Esophagus (tissue), 2 donors: ENCODE measurements at regions not wholly inside any gene's neighbourhood (a gene's known extent, or its start where the extent isn't known, plus 50 kb on each side); places are given as distances from the start of the nearest gene placed in this dataset.

Source experiments
- H3K27ac ChIP-seq, 2 donors: one replicate each; pipeline ENCODE4 v1.5.1; 2013; ENCODE audit warnings: low read depth in 2 of 2, mild to moderate bottlenecking in 2 of 2, inconsistent platforms in 1 of 2, low read length in 1 of 2, moderate library complexity in 1 of 2
- H3K27me3 ChIP-seq, 2 donors: one replicate each; pipeline ENCODE4 v1.6.1; 2013; ENCODE audit warnings: low read length in 2 of 2, control low read depth in 1 of 2, mild to moderate bottlenecking in 1 of 2; ENCODE audit not compliant: insufficient read depth in 2 of 2, control insufficient read depth in 1 of 2
- H3K36me3 ChIP-seq, 2 donors: one replicate each; pipeline ENCODE4 v1.6.1; 2013; ENCODE audit warnings: low read length in 1 of 2; ENCODE audit not compliant: control insufficient read depth in 2 of 2, insufficient read depth in 2 of 2
- H3K4me1 ChIP-seq, 2 donors: one replicate each; pipeline ENCODE4 v1.6.1; 2013; ENCODE audit warnings: low read length in 1 of 2; ENCODE audit not compliant: control insufficient read depth in 2 of 2, insufficient read depth in 2 of 2
- H3K4me3 ChIP-seq, 2 donors: one replicate each; pipeline ENCODE4 v1.5.1; 2013; ENCODE audit warnings: low read length in 2 of 2, mild to moderate bottlenecking in 2 of 2, low read depth in 1 of 2, moderate library complexity in 1 of 2
- H3K9me3 ChIP-seq, 2 donors: one replicate each; pipeline ENCODE4 v1.6.1; 2013; ENCODE audit warnings: mild to moderate bottlenecking in 2 of 2, low read depth in 1 of 2, low read length in 1 of 2, moderate library complexity in 1 of 2; ENCODE audit not compliant: control insufficient read depth in 2 of 2, insufficient read depth in 1 of 2
- WGBS, 2 donors: extraction: QIAGEN DNeasy Blood & Tissue Kit; methylation state at CpG; one replicate each; pipeline ENCODE4 v1.1.7; 2013; 5-methylcytosine and 5-hydroxymethylcytosine counted together
- donor health status: healthy with polysubstance abuse.
- donor health status: Bipolar disorder and iron deficiency.

GRCh38 chr20:52532674-52533073 lies 341.1 kb upstream of the ZFP64 start:
- Histone ChIP-seq H3K4me3 (no peak overlapping the region), H3K27ac (no peak overlapping the region), H3K36me3 (no peaks in the 10 kb centered on the region), H3K9me3 (no peaks in the 10 kb centered on the region), H3K4me1 (no peaks in the 10 kb centered on the region), H3K27me3 (peaks cover 0 to 8% of the 10 kb centered on the region in 2 donors)
- 79 to 80% methylated on average over 5 of the region's 5 CpGs for WGBS, 2 donors

GRCh38 chr20:52530571-52530970 lies 339.0 kb upstream of the ZFP64 start:
- no peaks in the 10 kb centered on the region for H3K9me3 ChIP-seq
- no peaks in the 10 kb centered on the region for H3K4me1 ChIP-seq
- H3K27ac ChIP-seq: no peak overlapping the region
- WGBS, 2 donors: 65 to 74% methylated on average over 1 of the region's 1 CpG
- peaks cover 0 to 8% of the 10 kb centered on the region in 2 donors for H3K27me3 ChIP-seq
- H3K4me3 ChIP-seq: no peak overlapping the region
- no peaks in the 10 kb centered on the region for H3K36me3 ChIP-seq

- WGBS, 2 donors: 25 to 32% methylated on average over 7 of the region's 7 CpGs
Measured at GRCh38 chr20:52529826-52530225, 338.2 kb upstream of the ZFP64 start.

GRCh38 chr20:52524861-52525260 lies 333.3 kb upstream of the ZFP64 start:
- Histone ChIP-seq H3K9me3 (no peaks in the 10 kb centered on the region), H3K4me1 (no peaks in the 10 kb centered on the region), H3K36me3 (no peaks in the 10 kb centered on the region), H3K27ac (no peak overlapping the region), H3K4me3 (no peak overlapping the region), H3K27me3 (peaks cover 0 to 3% of the 10 kb centered on the region in 2 donors)
- WGBS, 2 donors: 64 to 86% methylated on average over 2 of the region's 2 CpGs

More at GRCh38 chr20:52529826-52530225, 338.2 kb upstream of the ZFP64 start:
- H3K9me3 ChIP-seq: no peaks in the 10 kb centered on the region
- H3K27me3 ChIP-seq: peaks cover 0 to 8% of the 10 kb centered on the region in 2 donors
- no peak overlapping the region for H3K27ac ChIP-seq
- no peaks in the 10 kb centered on the region for H3K4me1 ChIP-seq
- H3K36me3 ChIP-seq: no peaks in the 10 kb centered on the region
- no peak overlapping the region for H3K4me3 ChIP-seq

GRCh38 chr20:52518735-52519134 lies 327.2 kb upstream of the ZFP64 start:
- WGBS, 2 donors: 55 to 57% methylated on average over 3 of the region's 3 CpGs
- no peak overlapping the region for H3K27ac ChIP-seq
- no peaks in the 10 kb centered on the region for H3K36me3 ChIP-seq
- no peak overlapping the region for H3K4me3 ChIP-seq
- H3K4me1 ChIP-seq: no peaks in the 10 kb centered on the region
- no peaks in the 10 kb centered on the region for H3K27me3 ChIP-seq
- H3K9me3 ChIP-seq: no peaks in the 10 kb centered on the region

- no peak overlapping the region for H3K4me3 ChIP-seq
- no peaks in the 10 kb centered on the region for H3K36me3 ChIP-seq
- no peaks in the 10 kb centered on the region for H3K4me1 ChIP-seq
- no peaks in the 10 kb centered on the region for H3K9me3 ChIP-seq
- 70 to 75% methylated on average over 2 of the region's 2 CpGs for WGBS, 2 donors
- H3K27ac ChIP-seq: no peak overlapping the region
- no peaks in the 10 kb centered on the region for H3K27me3 ChIP-seq
Measured at GRCh38 chr20:52515877-52516276, 324.3 kb upstream of the ZFP64 start.

- no peaks in the 10 kb centered on the region for H3K36me3 ChIP-seq
- H3K4me1 ChIP-seq: no peaks in the 10 kb centered on the region
- H3K27me3 ChIP-seq: no peaks in the 10 kb centered on the region
- 47 to 50% methylated on average over 4 of the region's 4 CpGs for WGBS, 2 donors
- H3K27ac ChIP-seq: no peak overlapping the region
- H3K4me3 ChIP-seq: no peak overlapping the region
- no peaks in the 10 kb centered on the region for H3K9me3 ChIP-seq
Measured at GRCh38 chr20:52500157-52500556, 308.6 kb upstream of the ZFP64 start.

- 86 to 92% methylated on average over 3 of the region's 3 CpGs for WGBS, 2 donors
- H3K4me3 ChIP-seq: no peak overlapping the region
- no peaks in the 10 kb centered on the region for H3K36me3 ChIP-seq
- no peaks in the 10 kb centered on the region for H3K9me3 ChIP-seq
- H3K27me3 ChIP-seq: no peaks in the 10 kb centered on the region
- no peak overlapping the region for H3K27ac ChIP-seq
- H3K4me1 ChIP-seq: no peaks in the 10 kb centered on the region
Measured at GRCh38 chr20:52497731-52498130, 306.2 kb upstream of the ZFP64 start.

- Histone ChIP-seq H3K9me3 (no peaks in the 10 kb centered on the region), H3K27ac (no peak overlapping the region), H3K4me3 (no peak overlapping the region), H3K4me1 (no peaks in the 10 kb centered on the region), H3K36me3 (no peaks in the 10 kb centered on the region), H3K27me3 (no peaks in the 10 kb centered on the region)
- 65 to 78% methylated on average over 3 of the region's 3 CpGs for WGBS, 2 donors
Measured at GRCh38 chr20:52496191-52496590, 304.6 kb upstream of the ZFP64 start.

GRCh38 chr20:52494244-52494643 lies 302.7 kb upstream of the ZFP64 start:
- Histone ChIP-seq H3K27me3 (no peaks in the 10 kb centered on the region), H3K4me3 (no peak overlapping the region), H3K36me3 (no peaks in the 10 kb centered on the region), H3K9me3 (no peaks in the 10 kb centered on the region), H3K4me1 (no peaks in the 10 kb centered on the region), H3K27ac (peak overlapping the region in 1 of 2 donors; percentile 23)
- WGBS, 2 donors: 33 to 36% methylated on average over 13 of the region's 13 CpGs
